AG09319 (cell line): ENCODE measurements at regions not wholly inside any gene's neighbourhood (a gene's known extent, or its start where the extent isn't known, plus 50 kb on each side); places are given as distances from the start of the nearest gene placed in this dataset.

Source experiments
- DNase-seq: peaks from one replicate; pipeline ENCODE4 v3.0.0-alpha.2; 2010; ENCODE audit warnings: low read depth; ENCODE audit errors: extremely low read depth
- CTCF ChIP-seq: IDR thresholded peaks from 2 replicates; pipeline ENCODE4 v1.5.1; 2011; ENCODE audit warnings: low read depth, mild to moderate bottlenecking, inconsistent platforms, low read length, moderate library complexity

DNA sequence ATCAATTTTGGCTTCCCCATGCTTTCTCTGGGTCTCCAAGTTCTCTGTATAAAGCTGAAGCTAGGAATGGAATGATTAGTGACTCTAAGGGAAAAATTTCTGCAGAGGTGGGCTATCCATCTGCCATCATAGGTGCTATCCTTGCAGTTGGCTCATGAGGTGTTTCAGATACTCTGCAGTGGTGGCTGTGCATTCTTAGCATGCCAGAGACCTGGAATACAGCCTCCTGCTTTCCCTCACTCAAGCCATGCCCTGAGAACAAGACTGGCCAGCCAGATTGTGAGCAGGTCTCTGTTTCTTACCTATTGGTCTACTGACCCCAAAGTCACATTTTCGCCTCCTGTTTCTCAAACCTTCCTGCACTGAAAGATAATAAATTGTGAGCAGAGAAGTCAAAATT, 719.6 kb downstream of the CCSER2 start:
- TF ChIP-seq CTCF, result no peak
- no peak for DNase-seq

- no peak for DNase-seq
- no peak for TF ChIP-seq CTCF
These were observed 720.3 kb downstream of the CCSER2 start for GRCh38 chr10:85048644-85049043.

- no peak for DNase-seq
- TF ChIP-seq CTCF, result no peak
These were observed 732.6 kb downstream of the CCSER2 start for GRCh38 chr10:85060944-85061343.

GRCh38 chr10:85061401-85061800, 733.0 kb downstream of the CCSER2 start:
- no peak for TF ChIP-seq CTCF
- no peak for DNase-seq

GRCh38 chr10:85067955-85068354, 739.6 kb downstream of the CCSER2 start:
- TF ChIP-seq CTCF, result no peak
- no peak for DNase-seq

GRCh38 chr10:85080934-85081333, 752.5 kb downstream of the CCSER2 start:
- no peak for TF ChIP-seq CTCF
- no peak for DNase-seq

DNA sequence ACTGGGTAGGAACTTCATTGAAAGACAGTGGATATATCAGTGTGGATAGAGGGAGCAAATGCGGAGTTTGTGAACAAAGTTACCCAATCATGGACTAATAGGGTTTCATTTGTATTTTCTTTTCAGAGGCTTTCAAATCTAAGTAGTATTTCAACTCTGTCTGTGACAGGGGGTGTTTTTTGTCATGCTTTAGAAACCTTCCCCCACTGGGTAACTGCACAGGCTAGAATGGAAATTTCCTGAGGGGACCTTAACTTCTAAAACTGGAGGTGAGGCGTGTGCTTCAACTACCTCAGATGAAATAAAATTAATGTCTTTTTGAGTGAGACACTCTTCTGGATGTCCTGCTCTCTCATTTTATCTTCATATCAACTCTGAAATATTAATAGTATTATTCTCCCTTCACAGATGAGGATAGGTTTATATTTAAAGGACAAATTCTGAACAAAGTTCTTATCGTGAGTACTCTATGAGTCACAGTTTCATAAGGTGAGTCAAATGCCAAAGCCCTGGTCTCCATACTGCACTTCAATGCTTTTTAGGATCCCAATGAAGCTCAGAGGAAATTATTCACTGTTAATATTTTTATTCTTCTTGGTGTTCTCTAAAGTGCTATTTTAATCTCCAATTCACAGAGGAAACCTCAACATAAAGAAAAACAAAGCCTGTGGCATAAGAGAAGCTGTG, 770.6 kb downstream of the CCSER2 start:
- TF ChIP-seq CTCF, result no peak

More for the DNA sequence above, 770.6 kb downstream of the CCSER2 start:
- no peak for DNase-seq
